ENCODE measurements at regions not wholly inside any gene's neighbourhood (a gene's known extent, or its start where the extent isn't known, plus 50 kb on each side); places are given as distances from the start of the nearest gene placed in this dataset.

DNA sequence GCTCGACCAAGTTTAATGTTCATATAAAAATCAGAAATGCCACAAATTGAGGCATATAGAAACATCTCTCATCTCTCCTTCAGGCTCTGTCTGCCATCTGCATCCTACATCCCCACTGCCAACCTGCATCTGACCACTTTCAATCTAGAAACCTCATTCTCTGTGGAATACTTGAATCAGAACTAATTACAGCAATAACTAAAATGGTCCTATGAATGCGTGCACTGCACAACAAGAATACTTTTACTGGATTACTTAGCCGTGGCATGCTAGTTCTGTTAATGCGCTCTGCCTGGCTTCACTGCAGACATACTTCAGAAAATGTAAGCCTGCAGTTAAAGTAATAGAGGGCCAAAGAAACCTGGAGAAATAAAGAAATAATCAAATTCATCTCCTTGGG lies 89.8 kb upstream of the NR5A2 start:
- intact Hi-C loops (cut with DNase I; ENCODE audit: low total_unique reads): no loop called here
- Histone ChIP-seq H3K4me3 (no peak overlapping the region), H3K27ac (no peak overlapping the region), H3K36me3 (no peaks in the 10 kb centered on the region), H3K27me3 (no peaks in the 10 kb centered on the region), H3K4me1 (no peaks in the 10 kb centered on the region), H3K9me3 (no peaks in the 10 kb centered on the region)
- no peak for DNase-seq
- no peak for TF ChIP-seq POLR2A (IDR thresholded peaks at IDR 0.05)
- TF ChIP-seq, protein P1, sequence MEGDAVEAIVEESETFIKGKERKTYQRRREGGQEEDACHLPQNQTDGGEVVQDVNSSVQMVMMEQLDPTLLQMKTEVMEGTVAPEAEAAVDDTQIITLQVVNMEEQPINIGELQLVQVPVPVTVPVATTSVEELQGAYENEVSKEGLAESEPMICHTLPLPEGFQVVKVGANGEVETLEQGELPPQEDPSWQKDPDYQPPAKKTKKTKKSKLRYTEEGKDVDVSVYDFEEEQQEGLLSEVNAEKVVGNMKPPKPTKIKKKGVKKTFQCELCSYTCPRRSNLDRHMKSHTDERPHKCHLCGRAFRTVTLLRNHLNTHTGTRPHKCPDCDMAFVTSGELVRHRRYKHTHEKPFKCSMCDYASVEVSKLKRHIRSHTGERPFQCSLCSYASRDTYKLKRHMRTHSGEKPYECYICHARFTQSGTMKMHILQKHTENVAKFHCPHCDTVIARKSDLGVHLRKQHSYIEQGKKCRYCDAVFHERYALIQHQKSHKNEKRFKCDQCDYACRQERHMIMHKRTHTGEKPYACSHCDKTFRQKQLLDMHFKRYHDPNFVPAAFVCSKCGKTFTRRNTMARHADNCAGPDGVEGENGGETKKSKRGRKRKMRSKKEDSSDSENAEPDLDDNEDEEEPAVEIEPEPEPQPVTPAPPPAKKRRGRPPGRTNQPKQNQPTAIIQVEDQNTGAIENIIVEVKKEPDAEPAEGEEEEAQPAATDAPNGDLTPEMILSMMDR (IDR thresholded peaks at IDR 0.05): no peak

DNA sequence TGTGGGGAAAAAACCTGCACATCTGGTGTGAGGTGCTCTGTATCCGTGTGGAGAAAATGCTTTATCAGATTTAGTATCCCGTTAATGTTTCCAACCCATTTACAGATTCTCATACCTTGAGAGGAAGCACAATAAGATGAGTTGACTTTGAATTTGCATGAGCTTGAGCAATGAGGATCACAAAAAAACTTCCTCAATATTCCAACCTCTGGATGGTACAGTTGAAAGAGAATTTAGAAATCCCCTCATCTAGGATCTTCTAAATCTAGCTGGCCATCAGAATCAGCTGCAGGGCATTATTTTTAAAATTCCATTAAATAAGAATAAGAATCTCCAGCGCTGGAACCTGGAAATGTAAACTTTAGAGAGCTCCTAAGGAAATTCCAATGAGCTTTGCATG lies 82.5 kb upstream of the NR5A2 start:
- H3K27ac ChIP-seq: no peak overlapping the region

DNA sequence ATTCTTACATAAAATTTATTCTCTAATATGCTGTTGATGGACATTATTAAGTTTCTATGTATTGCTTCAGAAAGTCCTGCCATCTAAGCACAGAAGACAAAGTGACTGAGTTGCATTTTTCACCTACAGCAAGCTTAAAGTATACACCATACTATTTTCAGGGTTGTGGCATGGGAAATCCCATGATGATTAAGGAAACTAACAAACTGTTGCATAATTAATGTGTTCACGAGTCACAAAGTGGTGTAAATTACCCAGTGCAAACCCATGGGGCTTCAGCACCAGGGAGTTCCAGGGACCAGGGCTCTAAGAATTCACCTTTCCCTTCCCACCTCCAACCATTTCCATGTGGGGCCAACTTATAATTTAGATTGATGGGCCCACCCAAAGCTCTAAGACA lies 81.9 kb upstream of the NR5A2 start:
- no peaks in the 10 kb centered on the region for H3K4me1 ChIP-seq
- H3K27ac ChIP-seq: no peak overlapping the region
- H3K4me3 ChIP-seq: no peak overlapping the region
- TF ChIP-seq POLR2A (IDR thresholded peaks at IDR 0.05): no peak
- TF ChIP-seq, protein P1 (IDR thresholded peaks at IDR 0.05): no peak
- no peaks in the 10 kb centered on the region for H3K9me3 ChIP-seq
- no peaks in the 10 kb centered on the region for H3K36me3 ChIP-seq
- no peaks in the 10 kb centered on the region for H3K27me3 ChIP-seq
- no peak for DNase-seq
- intact Hi-C loops (cut with DNase I; ENCODE audit: low total_unique reads): no loop called here

More for the DNA sequence above, 82.5 kb upstream of the NR5A2 start:
- Histone ChIP-seq H3K36me3 (no peaks in the 10 kb centered on the region), H3K4me1 (no peaks in the 10 kb centered on the region), H3K4me3 (no peak overlapping the region), H3K9me3 (no peaks in the 10 kb centered on the region), H3K27me3 (no peaks in the 10 kb centered on the region)
- intact Hi-C loops (cut with DNase I; ENCODE audit: low total_unique reads): no loop called here
- DNase-seq: no peak
- TF ChIP-seq, protein P1 (IDR thresholded peaks at IDR 0.05): no peak
- no peak for TF ChIP-seq POLR2A (IDR thresholded peaks at IDR 0.05)

DNA sequence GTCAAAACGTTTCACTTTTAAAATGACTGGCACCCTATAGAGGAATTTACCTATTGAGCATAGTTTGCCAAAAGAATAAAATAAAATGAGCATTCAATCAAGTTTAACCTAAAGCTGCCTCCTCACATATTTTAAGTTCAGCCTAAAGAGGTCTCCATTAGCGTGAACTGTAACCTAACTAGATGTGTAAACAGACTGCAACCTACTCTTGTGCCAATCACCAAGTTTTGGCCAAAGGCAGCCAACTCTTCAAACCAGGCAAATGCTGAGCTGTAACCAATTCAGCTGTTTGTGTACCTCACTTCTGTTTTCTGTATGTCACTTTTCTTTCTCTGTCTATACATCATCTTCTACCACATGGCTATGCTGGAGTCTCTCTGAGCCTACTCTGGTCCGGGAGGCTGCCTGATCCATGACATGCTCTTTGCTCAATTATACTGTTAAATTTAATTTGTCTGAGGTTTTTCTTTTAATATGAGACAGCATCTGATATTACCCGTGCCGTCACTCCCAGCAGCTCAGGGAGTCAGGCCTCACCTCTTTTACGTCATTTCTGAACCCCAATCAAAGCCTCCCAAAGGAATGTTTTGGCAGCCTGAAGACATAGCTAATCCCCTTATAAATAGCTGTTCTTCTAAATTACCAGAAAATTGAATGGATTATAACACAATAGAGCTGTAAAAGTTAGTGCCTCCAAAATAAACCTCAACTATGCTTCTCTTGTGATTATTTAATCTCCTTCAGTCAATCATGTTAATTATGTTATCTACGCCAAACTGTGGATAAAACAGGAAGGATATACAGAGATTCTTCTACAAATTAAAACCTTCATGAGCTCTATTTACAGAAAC lies 81.0 kb upstream of the NR5A2 start:
- H3K9me3 ChIP-seq: no peaks in the 10 kb centered on the region
- no peaks in the 10 kb centered on the region for H3K36me3 ChIP-seq
- intact Hi-C loops (cut with DNase I; ENCODE audit: low total_unique reads): no loop called here

More for the DNA sequence above, 81.0 kb upstream of the NR5A2 start:
- DNase-seq: no peak
- H3K27ac ChIP-seq: no peak overlapping the region
- H3K4me3 ChIP-seq: no peak overlapping the region
- H3K27me3 ChIP-seq: no peaks in the 10 kb centered on the region
- no peak for TF ChIP-seq POLR2A (IDR thresholded peaks at IDR 0.05)
- TF ChIP-seq, protein P1 (IDR thresholded peaks at IDR 0.05): no peak
- H3K4me1 ChIP-seq: no peaks in the 10 kb centered on the region
